Tibial artery (tissue), 4 donors: ENCODE measurements at regions not wholly inside any gene's neighbourhood (a gene's known extent, or its start where the extent isn't known, plus 50 kb on each side); places are given as distances from the start of the nearest gene placed in this dataset.

Experiments used
- DNase-seq, 2 donors: peaks; one replicate each; pipeline ENCODE4 v3.0.0-alpha.2; 2019
- H3K27ac ChIP-seq, 2 donors: fragments of 200-600 bp; sonication (generic) in 1 of 2; 1 replicate in 1 of 2; 2 replicates in 1 of 2; pipeline ENCODE4 v1.5.1; 2018 to 2019; ENCODE audit warnings: mild to moderate bottlenecking in 1 of 2
- H3K27me3 ChIP-seq, 2 donors: fragments of 200-600 bp; sonication (generic) in 1 of 2; one replicate each; pipeline versions ENCODE4 v1.5.1 to v1.6.0; 2016 to 2019
- H3K36me3 ChIP-seq, 3 donors: fragments of 200-600 bp; sonication (generic) in 2 of 3; one replicate each; pipeline ENCODE4 v1.5.1; 2016 to 2019; ENCODE audit warnings: mild to moderate bottlenecking in 2 of 3
- H3K4me1 ChIP-seq, 4 donors: fragments of 200-600 bp; sonication (generic) in 2 of 4; 1 replicate in 3 of 4; 2 replicates in 1 of 4; pipeline ENCODE4 v1.5.1; 2016 to 2019
- H3K4me3 ChIP-seq, 2 donors: fragments of 200-600 bp; sonication (generic) in 1 of 2; 1 replicate in 1 of 2; 2 replicates in 1 of 2; pipeline ENCODE4 v1.5.1; 2018 to 2019; ENCODE audit warnings: mild to moderate bottlenecking in 2 of 2
- H3K9me3 ChIP-seq, 3 donors: fragments of 200-600 bp; sonication (generic) in 1 of 3; one replicate each; pipeline ENCODE4 v1.5.1; 2016 to 2019
- CTCF ChIP-seq, 2 experiments: fragments of 200-600 bp in 1 of 2; fragments of 450-650 bp in 1 of 2; IDR thresholded peaks; one replicate each; pipeline ENCODE4 v1.5.1; 2017 to 2019; ENCODE audit warnings: antibody characterized with exemption in 2 of 2, mild to moderate bottlenecking in 1 of 2, moderate library complexity in 1 of 2
- intact Hi-C: fragments of 100-400 bp; cut with DNase I; formaldehyde crosslinking; loops from one replicate; pipeline ENCODE4 v1.15.0; 2023; ENCODE audit warnings: low total_unique reads

- Histone ChIP-seq H3K27ac (no peak overlapping the region), H3K4me1 (no peaks in the 10 kb centered on the region), H3K27me3 (no peaks in the 10 kb centered on the region), H3K4me3 (no peak overlapping the region), H3K9me3 (no peaks in the 10 kb centered on the region), H3K36me3 (no peaks in the 10 kb centered on the region)
- no peak for DNase-seq
- no peak for TF ChIP-seq CTCF (IDR thresholded peaks at IDR 0.05)
- intact Hi-C loops, result no loop called here
These were observed 191.5 kb downstream of the RAMP3 start for GRCh38 chr7:45349090-45349489.

- no peak for TF ChIP-seq CTCF (IDR thresholded peaks at IDR 0.05)
- Histone ChIP-seq H3K36me3 (no peaks in the 10 kb centered on the region), H3K4me1 (no peaks in the 10 kb centered on the region), H3K9me3 (no peaks in the 10 kb centered on the region), H3K27ac (no peak overlapping the region), H3K4me3 (no peak overlapping the region), H3K27me3 (no peaks in the 10 kb centered on the region)
- DNase-seq, result no peak
- intact Hi-C loops, result no loop called here
These were observed 193.3 kb downstream of the RAMP3 start for GRCh38 chr7:45350896-45351295.

- no peaks in the 10 kb centered on the region for H3K4me1 ChIP-seq
- intact Hi-C loops, result no loop called here
- TF ChIP-seq CTCF (IDR thresholded peaks at IDR 0.05), result no peak
These were observed 200.7 kb downstream of the RAMP3 start for GRCh38 chr7:45358287-45358686.

GRCh38 chr7:45359250-45359649 lies 201.7 kb downstream of the RAMP3 start:
- Histone ChIP-seq H3K27ac (no peak overlapping the region), H3K4me3 (no peak overlapping the region), H3K4me1 (no peaks in the 10 kb centered on the region), H3K27me3 (no peaks in the 10 kb centered on the region), H3K36me3 (no peaks in the 10 kb centered on the region), H3K9me3 (peaks cover 4 to 15% (median 13%) of the 10 kb centered on the region in 3 donors)
- no peak for TF ChIP-seq CTCF (IDR thresholded peaks at IDR 0.05)
- intact Hi-C loops, result no loop called here
- no peak for DNase-seq

More at GRCh38 chr7:45358287-45358686, 200.7 kb downstream of the RAMP3 start:
- no peak overlapping the region for H3K4me3 ChIP-seq
- H3K9me3 ChIP-seq, result peaks cover 4 to 15% (median 13%) of the 10 kb centered on the region in 3 donors
- H3K27ac ChIP-seq, result no peak overlapping the region
- no peaks in the 10 kb centered on the region for H3K36me3 ChIP-seq
- DNase-seq, result no peak
- H3K27me3 ChIP-seq, result no peaks in the 10 kb centered on the region

- Histone ChIP-seq H3K27ac (no peak overlapping the region), H3K27me3 (no peaks in the 10 kb centered on the region), H3K4me3 (no peak overlapping the region), H3K4me1 (no peaks in the 10 kb centered on the region), H3K36me3 (no peaks in the 10 kb centered on the region), H3K9me3 (peaks cover 4 to 15% (median 13%) of the 10 kb centered on the region in 3 donors)
- no peak for TF ChIP-seq CTCF (IDR thresholded peaks at IDR 0.05)
- no peak for DNase-seq
- intact Hi-C loops, result no loop called here
These were observed 202.2 kb downstream of the RAMP3 start for GRCh38 chr7:45359776-45360175.

- H3K36me3 ChIP-seq, result no peaks in the 10 kb centered on the region
- H3K9me3 ChIP-seq, result peaks cover 4 to 14% (median 12%) of the 10 kb centered on the region in 3 donors
- H3K27me3 ChIP-seq, result no peaks in the 10 kb centered on the region
- no peak overlapping the region for H3K4me3 ChIP-seq
- intact Hi-C loops, result no loop called here
- H3K4me1 ChIP-seq, result no peaks in the 10 kb centered on the region
- no peak overlapping the region for H3K27ac ChIP-seq
- no peak for DNase-seq
- no peak for TF ChIP-seq CTCF (IDR thresholded peaks at IDR 0.05)
These were observed 206.1 kb downstream of the RAMP3 start for GRCh38 chr7:45363669-45364068.
